ENCODE measurements at regions not wholly inside any gene's neighbourhood (a gene's known extent, or its start where the extent isn't known, plus 50 kb on each side); places are given as distances from the start of the nearest gene placed in this dataset.

GRCh38 chr1:47554082-47554481 is 116.2 kb downstream of the FOXD2 start:
- DNase-seq (ENCODE audit: low read depth), result no peak

- DNase-seq (ENCODE audit: low read depth), result peak; percentile 67
Measured at GRCh38 chr1:47554901-47555300, 117.1 kb downstream of the FOXD2 start.

- no peak for DNase-seq (ENCODE audit: low read depth)
Measured at GRCh38 chr1:47555306-47555705, 117.5 kb downstream of the FOXD2 start.

- DNase-seq (ENCODE audit: low read depth), result no peak
Measured at GRCh38 chr1:47555841-47556560, 118.2 kb downstream of the FOXD2 start.

DNA sequence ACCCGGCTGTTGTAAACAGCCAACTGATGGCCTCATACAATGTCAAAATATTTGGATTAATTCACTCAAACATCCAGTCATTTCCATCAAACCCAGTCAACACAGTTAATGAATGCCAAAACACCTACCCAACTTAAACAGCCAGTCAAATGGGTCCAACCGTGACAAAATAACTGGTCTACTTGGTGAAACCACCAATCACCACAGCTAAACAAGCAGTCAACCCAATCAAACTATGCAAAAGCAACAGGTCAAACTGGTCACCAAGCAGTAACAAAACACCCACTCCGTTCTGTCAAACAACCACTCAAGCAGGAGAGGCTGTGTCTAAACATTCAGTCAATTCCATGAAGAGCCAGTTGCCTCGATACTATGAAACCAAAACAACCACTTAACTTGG is 119.2 kb downstream of the FOXD2 start:
- no peak for DNase-seq (ENCODE audit: low read depth)

DNA sequence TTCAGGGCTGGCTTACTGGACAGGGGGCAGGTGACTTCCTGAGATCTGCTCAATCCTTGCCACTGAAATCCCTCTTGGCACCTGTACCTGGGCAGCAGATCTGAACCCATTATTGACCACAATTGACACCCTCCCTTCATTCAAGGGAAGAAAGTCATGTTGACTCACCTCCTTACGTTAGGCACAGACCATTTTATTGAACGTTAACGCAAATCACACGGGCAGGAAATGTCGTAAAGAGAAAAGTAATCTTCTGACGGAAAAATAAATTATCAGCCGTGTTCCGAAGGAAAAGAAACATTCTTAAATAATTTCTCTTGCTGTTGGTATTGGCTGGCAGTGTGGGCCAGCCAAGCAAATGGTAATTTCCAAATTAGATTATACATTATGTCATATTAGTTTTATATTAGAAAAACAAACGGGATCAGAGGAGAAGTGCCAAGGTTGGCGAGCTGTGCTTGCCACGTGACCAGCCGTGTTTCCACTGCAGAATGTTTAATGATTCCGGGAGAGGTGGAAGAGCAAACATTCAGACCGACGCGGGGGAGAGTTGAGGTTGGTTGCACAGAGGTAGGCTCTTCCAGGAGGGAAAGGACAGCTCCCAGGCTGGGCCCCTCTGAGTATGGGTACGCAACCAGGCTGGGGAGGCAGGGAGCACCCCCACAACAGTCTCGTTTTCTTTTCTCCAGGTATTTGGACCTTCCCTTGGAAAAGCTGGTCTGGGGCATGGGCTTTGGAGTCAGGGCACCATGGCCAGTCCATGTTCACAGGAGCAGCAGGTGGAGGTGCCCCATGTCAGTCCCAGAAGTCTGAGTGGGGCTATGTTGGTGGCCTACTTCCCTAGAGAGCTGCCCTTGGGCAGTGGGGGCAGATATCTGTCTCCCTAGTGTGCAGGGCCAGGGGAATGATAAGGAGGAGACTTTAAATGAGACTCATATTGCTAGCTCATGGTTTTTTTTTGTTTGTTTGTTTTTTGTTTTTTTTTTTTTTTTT is 121.1 kb downstream of the FOXD2 start:
- DNase-seq (ENCODE audit: low read depth), result no peak

- no peak for DNase-seq (ENCODE audit: low read depth)
Measured at GRCh38 chr1:47559944-47560695, 122.3 kb downstream of the FOXD2 start.

DNA sequence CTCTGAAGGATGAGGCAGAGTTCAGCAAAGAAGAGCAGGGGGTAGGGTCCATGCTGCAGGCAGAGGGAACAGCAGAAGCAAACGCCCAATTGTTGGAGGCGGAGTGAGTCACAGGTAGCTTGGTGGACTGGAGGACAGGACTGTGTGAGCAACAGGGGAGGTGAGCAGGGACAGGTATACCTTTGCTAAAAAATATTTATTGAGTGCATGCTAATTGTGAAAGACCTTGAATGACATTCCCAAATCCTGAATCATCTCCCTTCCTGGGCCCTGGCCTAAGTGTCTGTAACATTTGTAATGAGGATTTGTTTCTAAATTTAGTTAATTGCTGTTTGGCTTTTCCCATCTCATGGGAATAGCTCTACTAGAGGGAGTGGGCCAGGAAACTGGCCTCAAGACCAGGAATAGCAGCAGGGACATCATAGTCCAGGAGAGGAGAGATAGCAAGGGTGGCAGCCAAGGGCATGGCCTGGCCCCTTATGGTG is 123.7 kb downstream of the FOXD2 start:
- DNase-seq (ENCODE audit: low read depth), result no peak

DNA sequence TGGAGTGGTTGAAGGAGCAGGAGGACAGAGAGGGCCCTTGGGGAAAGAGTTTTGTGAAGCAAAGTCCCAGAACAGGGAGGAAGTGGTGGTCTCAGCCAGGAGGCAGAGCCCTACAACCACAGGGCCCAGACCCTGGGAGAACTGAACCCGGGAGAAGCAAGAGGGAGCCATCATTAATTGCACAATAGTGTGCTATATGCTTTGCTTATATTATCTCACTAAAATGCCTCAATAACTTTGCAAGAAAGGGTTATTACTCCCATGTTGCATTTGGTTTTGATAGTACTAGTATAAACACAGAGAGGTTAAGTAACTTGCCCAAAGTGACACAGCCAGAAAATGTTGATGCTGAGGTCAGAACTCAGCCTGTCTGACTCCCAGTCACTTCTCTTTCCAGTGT is 124.3 kb downstream of the FOXD2 start:
- DNase-seq (ENCODE audit: low read depth), result no peak

DNA sequence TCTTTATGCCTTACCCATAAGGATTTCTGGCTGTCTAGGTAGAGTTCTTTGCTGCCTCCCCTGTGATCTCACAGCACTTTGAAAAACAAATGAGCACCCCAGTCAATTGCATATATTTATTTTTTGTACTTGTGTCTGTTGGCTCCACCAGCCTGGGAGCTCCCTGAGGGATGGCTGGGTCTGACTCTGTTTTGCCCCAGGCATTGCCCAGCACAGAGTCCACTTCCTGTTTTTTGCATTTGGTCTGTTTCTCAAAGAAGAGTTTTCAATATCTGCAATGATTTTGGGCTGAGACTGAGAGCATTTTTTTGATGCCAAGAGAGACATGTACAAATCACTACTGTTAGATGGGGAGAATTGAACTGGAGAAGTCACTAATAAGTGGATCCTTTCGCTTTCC is 125.0 kb downstream of the FOXD2 start:
- DNase-seq (ENCODE audit: low read depth), result no peak

GRCh38 chr1:47563201-47563600 is 125.4 kb downstream of the FOXD2 start:
- peak; percentile 56 for DNase-seq (ENCODE audit: low read depth)

DNA sequence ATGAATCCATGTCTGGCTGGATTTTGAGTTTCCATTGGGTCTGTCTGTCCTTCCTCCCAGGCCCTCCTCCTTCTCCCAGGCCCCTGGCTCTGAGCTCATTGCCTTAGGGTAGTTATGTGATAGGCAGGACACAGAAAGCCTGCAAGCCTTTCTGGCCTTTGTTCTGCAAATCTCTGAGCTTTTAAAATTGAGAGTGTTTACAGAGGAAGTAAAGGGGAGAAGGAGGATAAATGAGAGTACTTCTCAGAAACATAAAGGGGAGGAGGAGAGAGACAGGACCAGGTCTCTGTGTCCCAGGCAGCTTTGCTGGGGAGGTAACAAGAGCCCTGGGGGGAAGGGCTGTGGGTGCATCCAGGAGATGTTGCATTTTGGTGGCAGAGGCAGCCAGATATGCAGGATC is 126.7 kb downstream of the FOXD2 start:
- DNase-seq (ENCODE audit: low read depth), result no peak

- DNase-seq (ENCODE audit: low read depth), result no peak
Measured at GRCh38 chr1:47565092-47565491, 127.2 kb downstream of the FOXD2 start.

GRCh38 chr1:47565676-47566075 is 127.8 kb downstream of the FOXD2 start:
- DNase-seq (ENCODE audit: low read depth), result no peak

- no peak for DNase-seq (ENCODE audit: low read depth)
Measured at GRCh38 chr1:47568763-47569162, 130.9 kb downstream of the FOXD2 start.

DNA sequence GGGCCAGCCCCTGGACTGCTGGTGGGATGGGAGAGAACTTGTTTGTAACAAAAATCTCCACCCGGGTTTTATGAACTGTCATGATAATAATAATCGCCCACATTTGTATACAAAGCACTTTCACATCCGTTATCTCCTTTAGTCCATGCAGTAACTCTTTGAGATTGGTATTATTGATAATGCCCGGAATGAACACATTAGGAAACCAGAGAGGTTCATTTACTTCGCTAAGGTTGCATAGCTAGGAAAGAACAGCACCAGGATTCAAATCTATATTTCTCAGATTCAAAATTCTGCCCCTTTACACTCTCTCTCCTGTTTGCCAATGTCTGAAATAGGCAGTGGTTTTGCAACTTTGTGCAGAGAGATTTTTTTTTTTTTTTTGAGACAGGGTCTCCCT is 131.4 kb downstream of the FOXD2 start:
- no peak for DNase-seq (ENCODE audit: low read depth)

DNA sequence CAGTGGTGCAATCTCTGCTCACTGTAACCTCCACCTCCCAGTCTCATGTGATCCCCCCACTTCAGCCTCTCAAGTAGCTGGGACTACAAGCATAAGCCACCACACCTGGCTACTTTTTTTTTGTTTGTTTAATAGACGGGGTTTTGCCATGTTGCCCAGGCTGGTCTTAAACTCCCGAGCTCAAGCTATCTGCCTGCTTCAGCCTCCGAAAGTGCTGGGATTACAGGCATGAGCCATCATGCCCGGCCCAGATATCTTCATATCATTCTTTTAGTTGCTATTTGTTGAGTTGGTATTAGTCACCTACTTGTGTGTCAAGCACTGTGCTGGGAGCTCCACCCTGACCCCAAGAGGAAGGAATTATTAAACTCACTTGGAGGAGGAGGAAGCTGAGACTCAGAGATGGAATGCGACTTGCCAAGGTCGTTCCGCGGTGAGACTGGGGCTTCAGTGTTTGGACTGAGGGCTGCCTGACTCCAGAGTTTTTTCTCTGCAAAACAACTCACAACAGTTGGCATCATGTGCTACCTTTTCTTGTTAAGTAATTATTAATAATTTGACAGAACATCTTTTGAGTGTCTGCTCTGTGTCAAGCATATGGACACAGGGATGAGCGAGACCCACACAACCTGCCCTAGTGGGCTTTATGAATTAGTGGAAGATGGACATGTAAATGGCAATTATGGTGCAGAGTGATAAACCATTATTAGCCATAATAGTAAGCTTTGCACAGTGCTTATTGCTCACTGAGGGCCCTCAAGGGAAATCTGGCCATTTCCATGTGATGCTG is 132.0 kb downstream of the FOXD2 start:
- peak; percentile 87 for DNase-seq (ENCODE audit: low read depth)

DNA sequence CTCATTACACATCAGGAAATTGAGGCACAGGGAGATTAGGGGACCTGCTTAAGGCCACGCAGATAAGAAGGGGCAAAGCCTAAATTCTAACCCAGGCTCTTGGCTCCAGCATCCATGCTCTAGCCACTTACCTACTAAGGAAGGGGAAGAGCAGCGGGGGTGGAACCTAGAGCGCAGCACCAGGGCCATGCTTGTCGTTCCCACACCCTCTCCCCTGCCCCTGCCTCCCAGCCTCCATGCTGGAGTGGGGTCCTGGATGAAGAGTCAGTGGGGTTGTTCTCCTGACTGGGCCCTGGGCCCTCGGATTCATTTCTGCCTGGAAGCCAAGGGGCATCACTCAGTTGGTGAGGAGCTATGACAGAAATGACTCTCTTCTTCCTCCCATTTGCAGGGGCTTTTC is 133.3 kb downstream of the FOXD2 start:
- no peak for DNase-seq (ENCODE audit: low read depth)

DNA sequence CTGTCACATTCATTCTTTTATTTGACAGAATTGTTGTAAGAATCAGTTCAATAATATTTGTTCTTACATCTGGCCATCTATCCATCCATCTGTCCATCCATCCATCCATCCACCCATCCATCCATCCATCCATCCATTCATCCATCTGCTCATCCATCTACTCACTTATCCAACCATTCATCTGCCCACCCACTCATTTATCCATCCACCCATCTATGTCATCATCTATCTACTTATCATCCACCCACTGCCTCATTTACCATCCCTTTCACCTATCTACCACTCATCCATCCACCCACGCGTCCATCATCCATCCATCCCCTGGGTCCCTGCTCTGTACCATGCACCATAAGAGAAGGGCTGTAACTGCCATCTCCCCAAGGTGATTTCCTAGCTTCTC is 134.1 kb downstream of the FOXD2 start:
- no peak for DNase-seq (ENCODE audit: low read depth)

GRCh38 chr1:47572731-47573430 is 135.0 kb downstream of the FOXD2 start:
- DNase-seq (ENCODE audit: low read depth), result no peak
